ENCODE measurements at regions not wholly inside any gene's neighbourhood (a gene's known extent, or its start where the extent isn't known, plus 50 kb on each side); places are given as distances from the start of the nearest gene placed in this dataset.
"Not testable (repeated sequence)": the region's sequence is repeated elsewhere in the genome, so short reads cannot be mapped to it uniquely, and the experiment has no call there.

- DNase-seq (ENCODE audit: low read depth) = not testable (repeated sequence)
Measured at GRCh38 chr1:91207691-91208090, 185.9 kb upstream of the ZNF644 start.

GRCh38 chr1:91204150-91204549 is 182.3 kb upstream of the ZNF644 start:
- DNase-seq (ENCODE audit: low read depth) = not testable (repeated sequence)

- no peak for DNase-seq (ENCODE audit: low read depth)
Measured at GRCh38 chr1:91201694-91202093, 179.9 kb upstream of the ZNF644 start.

GRCh38 chr1:91201176-91201575 is 179.3 kb upstream of the ZNF644 start:
- no peak for DNase-seq (ENCODE audit: low read depth)

- no peak for DNase-seq (ENCODE audit: low read depth)
Measured at GRCh38 chr1:91200675-91201074, 178.8 kb upstream of the ZNF644 start.

GRCh38 chr1:91199988-91200387 is 178.2 kb upstream of the ZNF644 start:
- no peak for DNase-seq (ENCODE audit: low read depth)

- DNase-seq (ENCODE audit: low read depth) = no peak
Measured at GRCh38 chr1:91190996-91191395, 169.2 kb upstream of the ZNF644 start.

- DNase-seq (ENCODE audit: low read depth) = no peak
Measured at GRCh38 chr1:91189096-91189495, 167.3 kb upstream of the ZNF644 start.

- DNase-seq (ENCODE audit: low read depth) = not testable (repeated sequence)
Measured at GRCh38 chr1:91182807-91183206, 161.0 kb upstream of the ZNF644 start.

GRCh38 chr1:91176250-91176649 is 154.4 kb upstream of the ZNF644 start:
- DNase-seq (ENCODE audit: low read depth) = no peak

GRCh38 chr1:91174734-91175133 is 152.9 kb upstream of the ZNF644 start:
- DNase-seq (ENCODE audit: low read depth) = no peak

- DNase-seq (ENCODE audit: low read depth) = no peak
Measured at GRCh38 chr1:91173346-91173890, 151.6 kb upstream of the ZNF644 start.

- no peak for DNase-seq (ENCODE audit: low read depth)
Measured at GRCh38 chr1:91172541-91172940, 150.7 kb upstream of the ZNF644 start.

- DNase-seq (ENCODE audit: low read depth) = no peak
Measured at GRCh38 chr1:91171898-91172297, 150.1 kb upstream of the ZNF644 start.

GRCh38 chr1:91170571-91170970 is 148.7 kb upstream of the ZNF644 start:
- DNase-seq (ENCODE audit: low read depth) = no peak

- peak; percentile 48 for DNase-seq (ENCODE audit: low read depth)
Measured at GRCh38 chr1:91166106-91166712, 144.4 kb upstream of the ZNF644 start.

- peak; percentile 33 for DNase-seq (ENCODE audit: low read depth)
Measured at GRCh38 chr1:91165033-91165654, 143.3 kb upstream of the ZNF644 start.

GRCh38 chr1:91162613-91163012 is 140.8 kb upstream of the ZNF644 start:
- no peak for DNase-seq (ENCODE audit: low read depth)

- DNase-seq (ENCODE audit: low read depth) = no peak
Measured at GRCh38 chr1:91161749-91162148, 139.9 kb upstream of the ZNF644 start.

- no peak for DNase-seq (ENCODE audit: low read depth)
Measured at GRCh38 chr1:91161166-91161565, 139.3 kb upstream of the ZNF644 start.

- DNase-seq (ENCODE audit: low read depth) = no peak
Measured at GRCh38 chr1:91160363-91161075, 138.7 kb upstream of the ZNF644 start.

- no peak for DNase-seq (ENCODE audit: low read depth)
Measured at GRCh38 chr1:91153341-91153740, 131.5 kb upstream of the ZNF644 start.

- no peak for DNase-seq (ENCODE audit: low read depth)
Measured at GRCh38 chr1:91152331-91152730, 130.5 kb upstream of the ZNF644 start.
